ENCODE measurements at regions not wholly inside any gene's neighbourhood (a gene's known extent, or its start where the extent isn't known, plus 50 kb on each side); places are given as distances from the start of the nearest gene placed in this dataset.

GRCh38 chr2:155879900-155880299 is 452.6 kb downstream of the NR4A2 start:
- DNase-seq: peak in 1 of 3 donors; percentile 4

DNA sequence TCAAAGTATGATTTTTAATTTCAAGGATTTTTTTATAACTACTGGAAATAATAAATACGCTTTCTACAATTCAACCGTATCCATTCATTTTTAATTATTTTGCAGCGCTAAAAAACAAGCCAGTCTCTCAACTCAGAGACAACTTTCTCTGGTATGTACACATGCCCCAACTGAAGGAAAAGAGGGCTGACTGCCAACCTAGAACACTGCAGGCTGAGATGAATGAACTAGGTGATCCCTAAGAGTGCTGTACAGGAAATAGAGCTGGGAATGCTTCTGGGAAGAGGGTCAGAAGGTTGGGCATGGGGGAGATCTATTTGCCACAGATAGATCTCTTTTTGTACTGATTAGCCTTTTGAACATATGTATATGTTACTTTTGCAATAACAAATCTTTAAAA is 460.1 kb downstream of the NR4A2 start:
- no peak for DNase-seq

DNA sequence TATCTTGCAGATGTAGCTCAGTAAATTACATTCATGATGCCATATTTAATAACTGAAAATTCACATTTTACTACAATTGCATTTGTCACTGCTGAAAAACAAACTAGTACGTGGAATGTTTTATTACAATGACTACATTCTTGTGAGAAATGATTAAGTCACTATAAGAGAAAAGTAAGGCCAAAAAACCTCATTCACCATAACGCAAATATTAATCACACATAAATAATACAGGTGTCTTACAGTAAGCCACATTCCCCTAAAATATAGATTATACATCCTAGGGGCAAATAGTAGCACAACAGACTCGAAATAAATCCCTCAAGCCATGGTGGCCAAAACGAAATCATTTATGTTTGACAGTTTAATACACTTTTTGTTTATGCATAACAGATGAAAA is 460.6 kb downstream of the NR4A2 start:
- no peak for DNase-seq

GRCh38 chr2:155867564-155867963 is 465.0 kb downstream of the NR4A2 start:
- DNase-seq: no peak

- no peak for DNase-seq
Measured at GRCh38 chr2:155866477-155866876, 466.0 kb downstream of the NR4A2 start.

GRCh38 chr2:155852156-155852555 is 480.4 kb downstream of the NR4A2 start:
- no peak for DNase-seq

DNA sequence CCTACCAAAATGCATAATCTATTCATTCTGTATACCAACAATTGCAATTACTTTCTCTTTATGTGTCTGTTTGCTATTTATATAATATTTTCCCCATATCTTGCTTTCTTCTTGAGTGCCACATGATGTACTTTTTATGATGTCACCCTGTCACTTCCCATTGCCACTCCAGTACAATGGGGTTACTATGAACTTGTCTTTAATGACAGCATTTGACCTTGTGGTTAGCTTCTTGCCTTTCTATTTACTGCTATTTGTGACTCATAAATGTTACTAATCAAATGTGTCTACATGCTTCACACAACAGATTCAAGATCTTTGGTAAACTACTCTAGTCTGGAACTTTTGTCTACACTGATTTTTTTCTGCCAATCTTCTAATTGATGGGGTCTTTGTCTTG is 486.3 kb downstream of the NR4A2 start:
- peak; percentile 13 to 62 (median 29) for DNase-seq

GRCh38 chr2:155844461-155844860 is 488.1 kb downstream of the NR4A2 start:
- no peak for DNase-seq

- peak; percentile 17 to 47 (median 18) for DNase-seq
Measured at GRCh38 chr2:155842103-155842502, 490.4 kb downstream of the NR4A2 start.

GRCh38 chr2:155841442-155841841 is 491.1 kb downstream of the NR4A2 start:
- no peak for DNase-seq

DNA sequence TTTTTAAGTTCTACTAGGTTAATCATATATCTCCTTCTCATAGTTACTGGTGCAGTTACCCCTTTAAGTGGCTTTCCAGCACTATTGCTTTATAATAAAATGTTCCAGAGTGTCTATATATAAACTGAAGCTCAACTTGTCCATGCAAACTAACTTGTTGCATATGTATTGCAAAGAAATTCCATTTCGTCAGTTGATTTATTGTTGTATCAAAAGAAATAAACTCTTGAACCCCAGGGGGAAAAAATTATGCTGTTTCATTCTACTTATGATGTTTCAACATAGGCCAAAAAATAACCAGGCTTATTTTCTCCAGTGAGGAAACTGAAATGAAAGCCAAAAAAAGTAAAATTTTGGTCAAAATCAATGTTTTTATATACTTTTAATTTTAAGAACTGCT is 491.9 kb downstream of the NR4A2 start:
- no peak for DNase-seq

DNA sequence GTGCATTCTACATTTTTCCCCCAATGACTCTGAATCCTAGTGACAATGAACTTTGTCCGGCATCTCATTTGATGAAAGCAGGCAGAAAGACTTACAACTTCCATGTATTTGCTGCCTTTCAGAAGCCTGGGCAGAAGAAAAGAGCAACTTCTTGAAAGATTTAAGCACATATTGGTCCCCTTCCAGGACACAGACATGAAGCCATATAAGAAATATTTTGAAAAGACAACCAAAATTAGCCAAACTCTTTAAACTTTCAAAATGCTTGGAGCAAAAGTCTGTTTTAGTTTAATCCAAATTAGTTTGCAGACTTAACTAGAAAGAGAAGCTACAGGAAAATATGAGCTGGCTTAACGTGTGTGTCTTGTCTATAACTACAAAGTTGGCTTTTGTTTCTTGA is 492.5 kb downstream of the NR4A2 start:
- DNase-seq: no peak

GRCh38 chr2:155839436-155839835 is 493.1 kb downstream of the NR4A2 start:
- no peak for DNase-seq

GRCh38 chr2:155836439-155836838 is 496.1 kb downstream of the NR4A2 start:
- no peak for DNase-seq

DNA sequence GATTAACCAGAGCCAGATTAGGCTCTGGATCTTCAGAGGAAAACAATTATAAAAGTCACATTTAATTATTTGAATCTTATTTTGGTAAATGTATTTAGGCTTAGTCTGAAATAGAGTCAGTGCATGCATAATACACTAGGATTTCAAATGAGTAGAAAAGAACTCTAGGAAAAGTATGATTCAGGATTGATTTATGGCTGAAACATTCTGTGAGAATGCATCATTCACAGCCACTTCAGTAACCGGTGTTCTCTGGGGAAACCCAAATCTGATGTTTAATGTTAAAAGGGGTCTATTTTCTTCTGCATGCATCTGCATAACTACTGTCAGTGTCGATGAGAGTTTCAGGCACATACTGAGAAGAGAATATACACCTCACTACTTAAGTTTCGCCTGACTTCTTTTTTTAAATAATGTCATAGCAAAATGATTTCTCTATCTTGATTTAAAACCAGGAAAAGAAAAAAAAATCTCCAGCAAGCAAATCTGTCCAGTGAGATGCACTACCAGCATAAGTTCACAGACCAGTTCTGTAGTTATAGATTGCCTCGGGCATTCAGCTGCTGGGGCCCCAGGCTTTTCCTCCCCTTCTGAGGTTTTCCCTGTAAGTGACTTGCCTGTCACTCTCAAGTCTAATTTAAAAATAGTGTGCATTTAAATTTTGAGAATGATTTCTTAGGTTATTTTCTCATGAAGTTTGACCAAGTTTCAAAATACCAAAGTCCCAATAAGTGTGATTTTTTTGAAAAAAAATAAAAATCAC is 501.5 kb downstream of the NR4A2 start:
- DNase-seq: no peak

DNA sequence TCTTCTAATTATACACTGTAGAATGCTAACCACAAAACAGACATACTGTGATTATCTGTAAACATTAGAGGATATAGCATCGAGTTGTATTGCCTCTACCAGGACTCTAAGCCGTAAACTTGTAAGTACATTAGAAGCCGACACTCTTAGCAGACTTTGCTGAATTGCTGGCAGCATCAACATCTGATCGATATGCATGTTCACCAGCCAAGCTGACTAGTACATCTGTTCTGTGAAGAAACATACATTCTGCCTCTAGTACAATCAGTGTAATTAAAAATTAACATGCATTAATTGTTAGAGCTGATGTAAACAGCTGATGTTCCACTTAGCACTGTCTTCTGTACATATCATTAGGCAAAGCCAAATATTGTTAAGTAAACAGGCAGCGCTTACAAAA is 502.2 kb downstream of the NR4A2 start:
- DNase-seq: no peak

DNA sequence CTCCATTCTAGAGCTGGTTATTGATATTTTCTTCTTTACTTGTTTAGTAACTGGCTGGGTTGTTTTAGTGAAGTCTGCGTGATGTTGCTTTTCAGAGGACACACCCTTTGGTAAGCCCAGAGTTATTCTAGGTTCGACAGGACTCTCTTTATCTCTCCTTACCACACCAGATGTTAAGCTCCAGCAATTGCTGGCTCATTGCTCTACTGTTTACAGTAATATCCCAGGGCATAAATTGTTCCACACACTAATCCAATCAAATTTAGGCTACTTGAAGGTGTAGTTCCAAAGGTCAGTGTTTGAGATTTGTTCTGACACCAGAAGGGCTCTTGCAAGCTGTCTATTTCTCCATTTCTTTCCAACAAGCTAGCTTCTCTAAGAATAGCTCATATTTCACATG is 506.6 kb downstream of the NR4A2 start:
- no peak for DNase-seq

DNA sequence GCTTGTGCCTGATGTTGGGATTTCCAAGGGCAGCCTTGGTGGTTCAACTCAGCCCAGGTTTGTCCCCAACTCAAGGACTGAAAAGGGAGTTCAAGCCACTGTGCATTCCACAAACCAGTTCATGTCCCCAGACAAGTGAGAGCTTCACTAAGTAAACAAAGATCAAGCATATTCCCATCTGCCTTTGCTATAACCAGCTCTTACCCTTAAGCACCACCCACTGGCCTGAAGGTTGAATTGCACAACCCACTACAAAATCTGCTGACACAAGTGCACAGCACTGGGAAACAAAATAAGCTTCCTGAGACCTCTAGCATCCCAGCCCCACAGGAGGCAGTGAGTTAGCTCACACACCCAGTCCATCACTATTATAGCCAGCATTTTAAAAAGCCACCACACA is 516.7 kb downstream of the NR4A2 start:
- peak; percentile 60 to 62 (median 61) for DNase-seq

GRCh38 chr2:155815275-155815674 is 517.2 kb downstream of the NR4A2 start:
- no peak for DNase-seq

GRCh38 chr2:155810411-155810810 is 522.1 kb downstream of the NR4A2 start:
- DNase-seq: no peak

- no peak for DNase-seq
Measured at GRCh38 chr2:155802888-155803287, 529.6 kb downstream of the NR4A2 start.

DNA sequence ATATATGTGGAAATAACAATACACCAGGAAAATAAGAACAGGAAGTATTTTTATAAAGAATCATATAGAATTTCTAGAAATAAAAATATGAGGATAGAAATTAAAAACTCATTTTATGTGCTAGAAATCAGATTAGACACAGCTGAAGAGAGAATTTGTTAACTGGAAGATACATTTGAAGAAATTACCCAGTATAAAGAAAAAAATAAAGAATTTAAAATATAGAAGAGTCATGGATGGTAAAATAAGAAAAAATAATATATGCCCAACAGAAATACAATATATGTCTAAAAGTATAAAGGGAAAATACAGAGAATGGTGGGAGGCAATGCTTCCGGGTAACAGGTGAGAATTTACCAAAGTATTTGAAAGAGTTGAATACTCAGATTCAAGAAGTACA is 539.9 kb downstream of the NR4A2 start:
- no peak for DNase-seq

- DNase-seq: no peak
Measured at GRCh38 chr2:155770516-155770915, 562.0 kb downstream of the NR4A2 start.

DNA sequence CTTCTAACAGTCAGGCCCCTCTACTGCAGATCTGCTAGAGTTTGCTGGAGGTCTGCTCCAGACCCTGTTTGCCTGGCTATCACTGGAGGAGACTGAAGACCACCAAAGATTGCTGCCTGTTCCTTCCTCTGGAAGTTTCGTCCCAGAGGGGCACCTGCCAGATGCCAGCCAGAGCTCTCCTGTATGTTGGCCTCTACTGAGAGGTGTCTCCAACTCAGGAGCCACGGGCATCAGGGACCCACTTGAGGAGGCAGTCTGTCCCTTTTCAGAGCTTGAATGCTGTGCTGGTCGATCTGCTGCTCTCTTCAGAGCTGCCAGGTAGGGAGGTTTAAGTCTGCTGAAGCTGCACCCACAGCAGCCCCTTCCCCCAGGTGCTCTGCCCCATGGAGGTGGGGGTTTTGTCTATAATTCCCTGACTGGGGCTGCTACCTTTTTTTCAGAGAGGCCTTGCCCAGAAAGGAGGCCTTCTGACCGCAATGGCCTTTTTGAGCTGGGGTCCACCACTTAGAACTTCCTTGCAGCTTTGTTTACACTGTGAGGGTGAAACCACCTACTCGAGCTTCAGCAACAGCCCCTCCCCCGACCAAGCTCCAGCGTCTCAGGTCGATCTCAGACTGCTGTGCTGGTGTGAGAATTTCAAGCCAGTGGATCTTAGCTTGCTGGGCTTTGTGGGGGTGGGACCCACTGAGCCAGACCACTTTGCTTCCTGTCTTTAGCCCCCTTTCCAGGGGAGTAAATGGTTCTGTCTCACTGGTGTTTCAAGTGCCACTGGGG is 566.0 kb downstream of the NR4A2 start:
- no peak for DNase-seq
